Immature natural killer cell (primary cell): ENCODE measurements at regions not wholly inside any gene's neighbourhood (a gene's known extent, or its start where the extent isn't known, plus 50 kb on each side); places are given as distances from the start of the nearest gene placed in this dataset.
A peak's percentile ranks its signal among the peaks of the same experiment; 100 is the strongest.
"Not testable (repeated sequence)": the region's sequence is repeated elsewhere in the genome, so short reads cannot be mapped to it uniquely, and the experiment has no call there.

Experiments used
- DNase-seq, 3 donors: peaks; one replicate each; pipeline ENCODE4 v3.0.0; 2022; ENCODE audit warnings: mixed read lengths in 1 of 3
- H3K27ac Mint-ChIP-seq, 6 donors: one replicate each; pipeline ENCODE4 v1.8.0; 2020; ENCODE audit warnings: mixed read lengths in 6 of 6, mild to moderate bottlenecking in 5 of 6, inconsistent platforms in 4 of 6, moderate library complexity in 3 of 6
- H3K27me3 Mint-ChIP-seq, 3 donors: one replicate each; pipeline ENCODE4 v1.8.0; 2020 to 2021; ENCODE audit warnings: low read depth in 3 of 3, mild to moderate bottlenecking in 3 of 3, mixed read lengths in 3 of 3, moderate library complexity in 3 of 3, inconsistent platforms in 1 of 3
- H3K36me3 Mint-ChIP-seq, 3 donors: one replicate each; pipeline ENCODE4 v1.8.0; 2020; ENCODE audit warnings: mixed read lengths in 3 of 3, inconsistent platforms in 2 of 3, mild to moderate bottlenecking in 2 of 3
- H3K4me1 Mint-ChIP-seq, 2 donors: one replicate each; pipeline ENCODE4 v1.8.0; 2020; ENCODE audit warnings: inconsistent platforms in 2 of 2, mild to moderate bottlenecking in 2 of 2, mixed read lengths in 2 of 2, moderate library complexity in 1 of 2
- H3K4me3 Mint-ChIP-seq, 5 donors: one replicate each; pipeline ENCODE4 v1.8.0; 2020; ENCODE audit warnings: mild to moderate bottlenecking in 5 of 5, mixed read lengths in 5 of 5, inconsistent platforms in 3 of 5, moderate library complexity in 3 of 5
- H3K9me3 Mint-ChIP-seq, 6 donors: one replicate each; pipeline ENCODE4 v1.8.0; 2020; ENCODE audit warnings: mild to moderate bottlenecking in 6 of 6, mixed read lengths in 6 of 6, inconsistent platforms in 4 of 6, moderate library complexity in 3 of 6

- Mint-ChIP-seq H3K4me1 (no peaks in the 10 kb centered on the region), H3K36me3 (peaks cover 0 to 20% (median 15%) of the 10 kb centered on the region in 3 donors), H3K27me3 (peaks cover 0 to 4% (median 4%) of the 10 kb centered on the region in 3 donors), H3K27ac (no peak overlapping the region), H3K9me3 (peaks cover 0 to 5% (median 0%) of the 10 kb centered on the region in 6 donors), H3K4me3 (no peak overlapping the region)
- no peak for DNase-seq
Observed at GRCh38 chr14:56351861-56352260, 227.7 kb upstream of the TMEM260 start.

- peaks cover 0 to 5% (median 0%) of the 10 kb centered on the region in 6 donors for H3K9me3 Mint-ChIP-seq
- H3K27me3 Mint-ChIP-seq = peaks cover 0 to 4% (median 4%) of the 10 kb centered on the region in 3 donors
- H3K36me3 Mint-ChIP-seq = peaks cover 0 to 15% (median 14%) of the 10 kb centered on the region in 3 donors
- no peak overlapping the region for H3K27ac Mint-ChIP-seq
- H3K4me3 Mint-ChIP-seq = no peak overlapping the region
- DNase-seq = no peak
- H3K4me1 Mint-ChIP-seq = no peaks in the 10 kb centered on the region
Observed at GRCh38 chr14:56352999-56353398, 226.6 kb upstream of the TMEM260 start.

- Mint-ChIP-seq H3K4me1 (peaks cover 4 to 9% of the 10 kb centered on the region in 2 donors), H3K27ac (no peak overlapping the region), H3K27me3 (peaks cover 2 to 6% (median 4%) of the 10 kb centered on the region in 3 donors), H3K4me3 (no peak overlapping the region), H3K36me3 (peaks cover 0 to 3% (median 2%) of the 10 kb centered on the region in 3 donors), H3K9me3 (no peaks in the 10 kb centered on the region)
- no peak for DNase-seq
Observed at GRCh38 chr14:56357428-56357827, 222.2 kb upstream of the TMEM260 start.

GRCh38 chr14:56358275-56358674 lies 221.3 kb upstream of the TMEM260 start:
- Mint-ChIP-seq H3K9me3 (no peaks in the 10 kb centered on the region), H3K27ac (no peak overlapping the region), H3K4me3 (no peak overlapping the region), H3K27me3 (peaks cover 2 to 11% (median 5%) of the 10 kb centered on the region in 3 donors), H3K36me3 (peaks cover 0 to 4% (median 3%) of the 10 kb centered on the region in 3 donors), H3K4me1 (peaks cover 4 to 9% of the 10 kb centered on the region in 2 donors)
- no peak for DNase-seq

- Mint-ChIP-seq H3K27ac (no peak overlapping the region), H3K27me3 (peaks cover 2 to 11% (median 6%) of the 10 kb centered on the region in 3 donors), H3K4me1 (peaks cover 4 to 9% of the 10 kb centered on the region in 2 donors), H3K4me3 (no peak overlapping the region), H3K36me3 (peaks cover 0 to 4% (median 3%) of the 10 kb centered on the region in 3 donors), H3K9me3 (no peaks in the 10 kb centered on the region)
- peak in 1 of 3 donors; percentile 6 for DNase-seq
Observed at GRCh38 chr14:56358851-56359614, 220.6 kb upstream of the TMEM260 start.

GRCh38 chr14:56365663-56366062 lies 213.9 kb upstream of the TMEM260 start:
- not testable (repeated sequence) for H3K4me3 Mint-ChIP-seq, H3K27me3 Mint-ChIP-seq, H3K9me3 Mint-ChIP-seq, H3K4me1 Mint-ChIP-seq, H3K27ac Mint-ChIP-seq, DNase-seq
- H3K36me3 Mint-ChIP-seq = peaks cover 9 to 13% (median 12%) of the 10 kb centered on the region in 3 donors

- H3K36me3 Mint-ChIP-seq = peaks cover 9 to 26% (median 16%) of the 10 kb centered on the region in 3 donors
- peaks cover 9 to 21% (median 15%) of the 10 kb centered on the region in 6 donors for H3K9me3 Mint-ChIP-seq
- no peak for DNase-seq
- H3K4me3 Mint-ChIP-seq = no peak overlapping the region
- no peaks in the 10 kb centered on the region for H3K4me1 Mint-ChIP-seq
- H3K27me3 Mint-ChIP-seq = peaks cover 2 to 5% (median 2%) of the 10 kb centered on the region in 3 donors
- H3K27ac Mint-ChIP-seq = no peak overlapping the region
Observed at GRCh38 chr14:56367416-56367815, 212.2 kb upstream of the TMEM260 start.

GRCh38 chr14:56371737-56372136 lies 207.9 kb upstream of the TMEM260 start:
- no peak for DNase-seq
- Mint-ChIP-seq H3K36me3 (peaks cover 8 to 30% (median 14%) of the 10 kb centered on the region in 3 donors), H3K27me3 (peaks cover 0 to 3% (median 2%) of the 10 kb centered on the region in 3 donors), H3K27ac (no peak overlapping the region), H3K9me3 (peaks cover 15 to 34% (median 22%) of the 10 kb centered on the region in 6 donors), H3K4me1 (no peaks in the 10 kb centered on the region), H3K4me3 (no peak overlapping the region)

- peaks cover 0 to 3% (median 2%) of the 10 kb centered on the region in 3 donors for H3K27me3 Mint-ChIP-seq
- H3K36me3 Mint-ChIP-seq = peaks cover 8 to 30% (median 8%) of the 10 kb centered on the region in 3 donors
- DNase-seq = no peak
- no peaks in the 10 kb centered on the region for H3K4me1 Mint-ChIP-seq
- H3K4me3 Mint-ChIP-seq = no peak overlapping the region
- H3K27ac Mint-ChIP-seq = no peak overlapping the region
- peaks cover 12 to 34% (median 22%) of the 10 kb centered on the region in 6 donors for H3K9me3 Mint-ChIP-seq
Observed at GRCh38 chr14:56374421-56374820, 205.2 kb upstream of the TMEM260 start.

- DNase-seq = no peak
- Mint-ChIP-seq H3K4me3 (no peak overlapping the region), H3K36me3 (peaks cover 0 to 9% (median 3%) of the 10 kb centered on the region in 3 donors)
Observed at GRCh38 chr14:56378046-56378445, 201.6 kb upstream of the TMEM260 start.

GRCh38 chr14:56378475-56378877 lies 201.1 kb upstream of the TMEM260 start:
- peaks cover 0 to 3% (median 0%) of the 10 kb centered on the region in 3 donors for H3K27me3 Mint-ChIP-seq
- DNase-seq = no peak
- peaks cover 0 to 2% (median under 1%) of the 10 kb centered on the region in 6 donors for H3K9me3 Mint-ChIP-seq
- H3K27ac Mint-ChIP-seq = no peak overlapping the region
- no peak overlapping the region for H3K4me3 Mint-ChIP-seq
- H3K36me3 Mint-ChIP-seq = peaks cover 0 to 8% (median 3%) of the 10 kb centered on the region in 3 donors
- no peaks in the 10 kb centered on the region for H3K4me1 Mint-ChIP-seq

More at GRCh38 chr14:56378046-56378445, 201.6 kb upstream of the TMEM260 start:
- no peak overlapping the region for H3K27ac Mint-ChIP-seq
- no peaks in the 10 kb centered on the region for H3K4me1 Mint-ChIP-seq
- peaks cover 0 to 3% (median 0%) of the 10 kb centered on the region in 3 donors for H3K27me3 Mint-ChIP-seq
- H3K9me3 Mint-ChIP-seq = peaks cover 0 to 6% (median 1%) of the 10 kb centered on the region in 6 donors

GRCh38 chr14:56379956-56380355 lies 199.6 kb upstream of the TMEM260 start:
- DNase-seq = no peak
- Mint-ChIP-seq H3K27ac (no peak overlapping the region), H3K9me3 (peaks cover 1 to 14% (median 3%) of the 10 kb centered on the region in 6 donors), H3K36me3 (peaks cover 0 to 7% (median 4%) of the 10 kb centered on the region in 3 donors), H3K4me1 (no peaks in the 10 kb centered on the region), H3K27me3 (no peaks in the 10 kb centered on the region), H3K4me3 (no peak overlapping the region)

GRCh38 chr14:56386024-56386423 lies 193.6 kb upstream of the TMEM260 start:
- DNase-seq = no peak
- Mint-ChIP-seq H3K27ac (no peak overlapping the region), H3K27me3 (peaks cover 3 to 4% (median 3%) of the 10 kb centered on the region in 3 donors), H3K4me3 (no peak overlapping the region), H3K9me3 (peaks cover 3 to 36% (median 24%) of the 10 kb centered on the region in 6 donors), H3K36me3 (peaks cover 11 to 22% (median 21%) of the 10 kb centered on the region in 3 donors), H3K4me1 (no peaks in the 10 kb centered on the region)

- Mint-ChIP-seq H3K36me3 (peaks cover 7 to 20% (median 15%) of the 10 kb centered on the region in 3 donors), H3K27me3 (peaks cover 3 to 6% (median 5%) of the 10 kb centered on the region in 3 donors), H3K27ac (no peak overlapping the region), H3K4me3 (no peak overlapping the region), H3K9me3 (peaks cover 5 to 18% (median 13%) of the 10 kb centered on the region in 6 donors), H3K4me1 (no peaks in the 10 kb centered on the region)
- no peak for DNase-seq
Observed at GRCh38 chr14:56390859-56391258, 188.7 kb upstream of the TMEM260 start.
